Endothelial cell of umbilical vein (primary cell): ENCODE measurements at regions not wholly inside any gene's neighbourhood (a gene's known extent, or its start where the extent isn't known, plus 50 kb on each side); places are given as distances from the start of the nearest gene placed in this dataset.

Experiments used
- BruUV-seq: library from RNA; stranded (reverse); fragments of 400-500 nt; replicated peaks from 2 replicates; lab custom pipeline; 2021; lab: Mats Ljungman, UMichigan
- CTCF ChIA-PET: fragments of 300-600, 350-600 bp; sonication (Branson Sonifier 250); formaldehyde crosslinking; loops from one replicate; lab custom pipeline; 2021; ENCODE audit warnings: antibody characterized with exemption, inconsistent platforms; lab: Charles Lee
- POLR2A ChIA-PET: fragments of 300-600, 350-600 bp; sonication (Branson Sonifier 250); formaldehyde crosslinking; loops from one replicate; lab custom pipeline; 2021; ENCODE audit warnings: antibody characterized with exemption, inconsistent platforms; lab: Charles Lee
- DNase-seq: peaks from one replicate; pipeline ENCODE4 v3.0.0-alpha.2; 2011; ENCODE audit warnings: low read depth, low spot score
- FAIRE-seq: peaks from 2 replicates; lab custom pipeline; 2011; peaks lifted over from hg19 to GRCh38; lab: Jason Lieb, UNC
- H2AFZ ChIP-seq: 2 replicates; pipeline ENCODE4 v1.6.0; 2012; ENCODE audit warnings: low read depth, low read length, control low read depth, inconsistent platforms
- H3K27ac ChIP-seq: 2 replicates; pipeline ENCODE4 v1.5.1; 2011; ENCODE audit warnings: low read depth, mild to moderate bottlenecking, control low read depth, low read length, moderate library complexity; ENCODE audit not compliant: insufficient read depth
- H3K27me3 ChIP-seq, 2 experiments: 2 replicates each; pipeline versions ENCODE4 v1.6.0 to v1.6.1; 2011; ENCODE audit warnings: low read length in 2 of 2, mixed read lengths in 1 of 2; ENCODE audit not compliant: control insufficient read depth in 2 of 2, insufficient read depth in 2 of 2
- H3K36me3 ChIP-seq, 2 experiments: 2 replicates in 1 of 2; 3 replicates in 1 of 2; pipeline ENCODE4 v1.5.1; 2011; ENCODE audit warnings: low read length in 2 of 2, mild to moderate bottlenecking in 1 of 2, moderate library complexity in 1 of 2; ENCODE audit not compliant: control insufficient read depth in 2 of 2, insufficient read depth in 2 of 2; ENCODE audit errors: extremely low read depth in 1 of 2
- H3K4me1 ChIP-seq: 3 replicates; pipeline ENCODE4 v1.5.1; 2011; ENCODE audit warnings: mild to moderate bottlenecking, low read length; ENCODE audit not compliant: control insufficient read depth, insufficient read depth; ENCODE audit errors: extremely low read depth
- H3K4me2 ChIP-seq: 2 replicates; pipeline ENCODE4 v1.6.1; 2011; ENCODE audit warnings: low read length, control low read depth, mixed read lengths; ENCODE audit not compliant: insufficient read depth
- H3K4me3 ChIP-seq, 3 experiments: fragments of 200-600 bp in 1 of 3; sonication (generic), shearing (Covaris generic) in 1 of 3; replicated peaks in 1 of 3; 2 replicates each; pipeline ENCODE4 v1.5.1; 2011 to 2016; ENCODE audit warnings: control low read depth in 3 of 3, low read length in 3 of 3, mild to moderate bottlenecking in 2 of 3, inconsistent platforms in 1 of 3, low read depth in 1 of 3, moderate library complexity in 1 of 3; ENCODE audit not compliant: insufficient read depth in 1 of 3
- H3K79me2 ChIP-seq: 2 replicates; pipeline ENCODE4 v1.6.0; 2012; ENCODE audit warnings: low read length, inconsistent platforms; ENCODE audit not compliant: control insufficient read depth, insufficient read depth
- H3K9ac ChIP-seq: replicated peaks from 2 replicates; pipeline ENCODE3; 2011; ENCODE audit warnings: low read length, control low read depth; ENCODE audit not compliant: insufficient read depth; ENCODE audit errors: extremely low read depth
- H3K9me1 ChIP-seq: replicated peaks from 3 replicates; pipeline ENCODE4 v1.6.0; 2011; ENCODE audit warnings: mild to moderate bottlenecking, low read length; ENCODE audit not compliant: control insufficient read depth, insufficient read depth; ENCODE audit errors: extremely low read depth
- H3K9me3 ChIP-seq: replicated peaks from 2 replicates; pipeline ENCODE4 v1.5.1; 2012; ENCODE audit warnings: low read length, inconsistent platforms; ENCODE audit not compliant: control insufficient read depth, insufficient read depth
- H4K20me1 ChIP-seq: replicated peaks from 2 replicates; pipeline ENCODE3; 2011; ENCODE audit warnings: mild to moderate bottlenecking, low read length; ENCODE audit not compliant: control insufficient read depth, insufficient read depth; ENCODE audit errors: extremely low read depth
- CTCF ChIP-seq, 2 donors: IDR thresholded peaks; 1 replicate in 1 of 2; 2 replicates in 1 of 2; pipeline ENCODE4 v1.5.1; 2011; ENCODE audit warnings: low read length in 2 of 2, mild to moderate bottlenecking in 2 of 2, moderate library complexity in 2 of 2, control low read depth in 1 of 2, inconsistent platforms in 1 of 2, low read depth in 1 of 2; ENCODE audit not compliant: insufficient read depth in 1 of 2; ENCODE audit errors: extremely low read depth in 1 of 2
- GATA2 ChIP-seq: IDR thresholded peaks from 2 replicates; pipeline ENCODE4 v1.7.0; 2011; ENCODE audit warnings: low read depth, mild to moderate bottlenecking, moderate library complexity, mixed read lengths, low read length; ENCODE audit not compliant: insufficient read length, insufficient read depth
- MAX ChIP-seq: IDR thresholded peaks from 2 replicates; pipeline ENCODE4 v1.6.1; 2011; ENCODE audit not compliant: insufficient read depth, insufficient read length
- MYC ChIP-seq: IDR thresholded peaks from one replicate; pipeline ENCODE4 v1.6.1; 2011; ENCODE audit warnings: mild to moderate bottlenecking, low read depth, low read length
- dilution Hi-C: fragments of 300-500 bp; cut with MboI; formaldehyde crosslinking; loops from one replicate; pipeline ENCODE4 v1.15.0; 2019; ENCODE audit warnings: low sequenced_read_pairs; ENCODE audit not compliant: extremely low pct_ligation_motif_present
- intact Hi-C: fragments of 100-400 bp; cut with micrococcal nuclease; formaldehyde crosslinking; loops from one replicate; pipeline ENCODE4 v1.10.0; 2022

- ChIA-PET CTCF (interaction anchor here (2.3 kb wide), 1 partner anchor 234 kb away, joined by 9 read pairs; no protein-coding TSS in a partner anchor), POLR2A (no interaction called here)
- Histone ChIP-seq H3K4me1 (no peaks in the 10 kb centered on the region), H4K20me1 (no peaks in the 10 kb centered on the region), H3K36me3 (no peaks in the 10 kb centered on the region), H3K9ac (no peak overlapping the region), H3K27me3 (no peaks in the 10 kb centered on the region), H3K9me1 (no peaks in the 10 kb centered on the region), H3K4me3 (no peak overlapping the region), H2AFZ (no peak overlapping the region), H3K79me2 (no peaks in the 10 kb centered on the region), H3K9me3 (no peaks in the 10 kb centered on the region), H3K27ac (no peak overlapping the region), H3K4me2 (no peak overlapping the region)
- intact Hi-C loops: no loop called here
- FAIRE-seq: no peak
- no TSS peak for BruUV-seq
- dilution Hi-C loops: no loop called here
- no peak for DNase-seq
- no peak for TF ChIP-seq GATA2
- TF ChIP-seq CTCF (IDR thresholded peaks at IDR 0.05; ENCODE audit: extremely low read depth in 1 of 2, insufficient read depth in 1 of 2, low read depth in 1 of 2, low read length in 2 of 2): no peak
These were observed 92.1 kb upstream of the PLSCR4 start for GRCh38 chr3:146342989-146343388.

- Histone ChIP-seq H3K4me1 (no peaks in the 10 kb centered on the region), H3K36me3 (no peaks in the 10 kb centered on the region), H3K9me3 (no peaks in the 10 kb centered on the region), H3K4me2 (no peak overlapping the region), H3K9me1 (no peaks in the 10 kb centered on the region), H3K79me2 (no peaks in the 10 kb centered on the region), H3K27me3 (no peaks in the 10 kb centered on the region), H3K9ac (no peak overlapping the region), H3K27ac (no peak overlapping the region), H4K20me1 (no peaks in the 10 kb centered on the region), H2AFZ (no peak overlapping the region), H3K4me3 (no peak overlapping the region)
- intact Hi-C loops (no loop called here), dilution Hi-C loops (no loop called here)
- DNase-seq: no peak
- no peak for FAIRE-seq
- ChIA-PET POLR2A (no interaction called here), CTCF (interaction anchor here (1.0 to 1.2 kb wide), 2 partner anchors 12 to 238 kb away, joined by 3 to 5 read pairs; no protein-coding TSS in a partner anchor)
- TF ChIP-seq MAX: no peak
- no peak for TF ChIP-seq GATA2
- TF ChIP-seq MYC: no peak
- BruUV-seq: no TSS peak
These were observed 88.4 kb upstream of the PLSCR4 start for GRCh38 chr3:146339349-146339748.
